HG03103 (cell line): ENCODE measurements at regions not wholly inside any gene's neighbourhood (a gene's known extent, or its start where the extent isn't known, plus 50 kb on each side); places are given as distances from the start of the nearest gene placed in this dataset.

Source experiments
- ATAC-seq: cut with Tn5 transposase; IDR thresholded peaks from one replicate; pipeline ENCODE4 v1.9.1; 2021; ENCODE audit warnings: low read depth; ENCODE audit not compliant: unreplicated experiment

GRCh38 chr3:24899901-24900603, 405.4 kb upstream of the THRB start:
- no peak for ATAC-seq

DNA sequence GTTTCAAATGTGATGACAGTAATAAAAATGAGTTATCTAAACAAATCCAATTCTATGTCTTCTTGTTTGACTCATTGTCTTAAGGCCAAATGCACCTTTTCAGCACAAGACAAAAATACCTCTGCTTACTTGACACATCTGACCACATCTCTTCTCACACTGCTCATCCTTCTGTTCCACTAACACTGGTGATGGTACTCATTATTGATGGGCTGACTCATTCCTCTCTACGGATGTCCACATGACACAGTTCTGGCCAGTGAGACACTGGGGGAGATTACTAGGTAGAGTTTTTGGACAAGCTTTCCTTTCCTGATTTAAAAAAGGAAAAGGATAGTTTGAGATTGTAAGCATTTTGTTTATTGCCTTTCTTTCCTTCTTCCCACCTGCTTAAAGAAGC, 410.6 kb upstream of the THRB start:
- no peak for ATAC-seq

- no peak for ATAC-seq
Measured at GRCh38 chr3:24907106-24907505, 412.5 kb upstream of the THRB start.

DNA sequence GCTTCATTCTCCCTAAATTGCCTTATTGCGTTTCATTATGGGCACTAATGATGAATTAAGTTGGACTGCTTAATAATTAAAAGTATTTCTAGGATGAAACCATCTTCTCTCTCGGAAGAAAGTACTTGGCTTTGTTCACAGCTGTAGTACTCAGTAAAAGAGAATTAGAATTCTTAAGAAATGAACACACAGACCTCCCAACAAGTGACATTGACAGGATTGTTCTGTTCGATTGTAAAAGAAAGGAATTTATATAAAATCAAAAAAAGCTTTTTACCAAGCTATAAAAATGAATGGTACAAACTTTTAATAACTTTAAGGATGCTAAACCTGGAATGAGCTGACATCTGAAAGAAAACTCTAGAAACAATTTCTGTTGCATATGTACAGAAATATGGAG, 416.4 kb upstream of the THRB start:
- no peak for ATAC-seq

DNA sequence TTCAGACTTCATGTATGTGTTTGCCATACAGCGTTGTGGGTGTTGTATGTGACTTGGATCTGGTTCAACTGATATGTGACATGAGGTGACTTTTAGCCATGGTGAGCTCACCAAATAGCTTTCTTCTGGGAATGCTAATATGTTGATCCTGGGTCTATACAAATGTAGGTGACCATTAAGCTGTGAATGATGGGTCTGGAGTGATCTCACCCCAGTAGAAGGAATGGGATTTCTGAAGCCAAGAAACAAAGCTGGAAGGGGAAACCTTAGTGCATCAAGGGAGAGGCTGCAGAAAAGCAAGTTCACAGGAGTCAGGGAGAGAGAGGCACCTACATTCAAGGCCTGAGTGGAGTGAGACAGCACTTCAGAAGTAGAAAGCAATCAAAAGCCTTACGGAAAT, 421.0 kb upstream of the THRB start:
- ATAC-seq, result no peak

DNA sequence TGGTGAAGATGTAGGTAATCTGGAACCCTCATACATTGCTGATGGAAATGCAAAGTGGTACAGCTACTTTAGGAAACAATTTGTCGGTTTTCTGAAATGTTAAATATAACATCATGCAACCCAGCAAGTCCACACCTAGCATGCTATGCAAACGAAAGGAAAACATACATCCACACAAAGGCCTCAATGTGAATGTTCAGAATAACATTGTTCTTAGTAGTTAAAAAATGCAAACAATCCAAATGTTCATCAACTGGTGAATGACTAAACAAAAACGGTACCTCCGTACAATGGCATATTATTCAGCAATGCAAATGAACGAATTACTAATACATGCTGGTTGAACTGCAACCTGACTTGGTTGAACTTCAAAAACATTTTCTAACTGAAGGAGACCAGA, 423.3 kb upstream of the THRB start:
- no peak for ATAC-seq

GRCh38 chr3:24923570-24923969, 428.9 kb upstream of the THRB start:
- no peak for ATAC-seq

- no peak for ATAC-seq
Measured at GRCh38 chr3:24929521-24929920, 434.9 kb upstream of the THRB start.

DNA sequence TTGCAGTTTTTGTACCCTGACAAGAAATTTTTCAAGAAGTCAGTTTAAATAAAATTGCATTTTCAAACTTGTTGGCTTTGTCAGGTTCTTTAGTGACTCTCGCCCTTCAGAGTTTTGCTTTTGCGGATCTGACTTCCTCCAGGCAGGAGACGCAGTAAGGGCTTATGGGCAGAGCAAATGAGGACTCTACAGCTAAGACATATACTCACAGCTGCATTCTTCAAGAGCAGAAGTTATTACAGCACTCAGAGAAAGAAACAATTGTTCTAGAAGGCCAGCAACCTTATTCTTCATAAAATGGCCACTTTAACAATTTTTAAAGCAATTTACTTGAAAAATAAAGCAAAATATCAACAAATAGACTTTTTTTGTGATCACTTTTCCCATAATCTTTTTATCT, 438.8 kb upstream of the THRB start:
- no peak for ATAC-seq

- no peak for ATAC-seq
Measured at GRCh38 chr3:24936574-24936973, 441.9 kb upstream of the THRB start.

- no peak for ATAC-seq
Measured at GRCh38 chr3:24937228-24937627, 442.6 kb upstream of the THRB start.

DNA sequence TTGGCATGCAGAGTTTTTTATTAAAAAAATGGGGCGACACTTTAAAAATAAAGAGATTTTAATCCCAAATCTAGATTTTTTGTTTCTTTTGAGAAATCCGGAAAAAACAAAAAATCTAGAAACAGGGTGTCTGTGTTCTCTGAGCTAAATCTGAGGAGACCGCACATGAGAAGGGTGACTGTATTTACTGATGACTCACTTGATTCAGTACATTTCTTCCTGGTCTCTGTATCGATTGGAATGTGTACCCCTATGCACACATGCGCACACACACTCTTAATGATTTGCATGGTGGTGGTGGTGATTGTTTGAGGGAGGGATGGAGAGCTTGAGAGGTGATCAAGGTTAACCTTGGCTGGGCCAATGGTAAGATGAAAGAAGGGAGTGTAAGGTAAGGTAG, 443.1 kb upstream of the THRB start:
- no peak for ATAC-seq

DNA sequence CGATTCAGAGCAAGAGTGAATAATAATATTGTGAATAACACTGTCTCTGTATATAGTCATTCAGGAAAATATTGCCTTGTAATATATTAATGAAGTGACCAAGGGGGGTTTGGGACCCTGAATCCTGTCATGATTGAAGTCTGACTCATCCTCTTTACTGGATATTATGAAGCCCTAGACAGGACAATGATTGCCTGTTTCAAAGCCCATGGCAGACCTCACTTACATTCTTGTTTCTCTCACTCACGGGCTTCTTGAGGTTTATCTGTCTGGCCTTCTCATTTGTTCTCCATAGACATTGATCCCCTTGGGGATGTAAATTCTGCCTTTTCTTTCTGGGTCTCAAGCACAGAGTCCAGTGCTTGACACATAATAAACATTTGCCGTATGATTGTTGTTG, 449.3 kb upstream of the THRB start:
- no peak for ATAC-seq

DNA sequence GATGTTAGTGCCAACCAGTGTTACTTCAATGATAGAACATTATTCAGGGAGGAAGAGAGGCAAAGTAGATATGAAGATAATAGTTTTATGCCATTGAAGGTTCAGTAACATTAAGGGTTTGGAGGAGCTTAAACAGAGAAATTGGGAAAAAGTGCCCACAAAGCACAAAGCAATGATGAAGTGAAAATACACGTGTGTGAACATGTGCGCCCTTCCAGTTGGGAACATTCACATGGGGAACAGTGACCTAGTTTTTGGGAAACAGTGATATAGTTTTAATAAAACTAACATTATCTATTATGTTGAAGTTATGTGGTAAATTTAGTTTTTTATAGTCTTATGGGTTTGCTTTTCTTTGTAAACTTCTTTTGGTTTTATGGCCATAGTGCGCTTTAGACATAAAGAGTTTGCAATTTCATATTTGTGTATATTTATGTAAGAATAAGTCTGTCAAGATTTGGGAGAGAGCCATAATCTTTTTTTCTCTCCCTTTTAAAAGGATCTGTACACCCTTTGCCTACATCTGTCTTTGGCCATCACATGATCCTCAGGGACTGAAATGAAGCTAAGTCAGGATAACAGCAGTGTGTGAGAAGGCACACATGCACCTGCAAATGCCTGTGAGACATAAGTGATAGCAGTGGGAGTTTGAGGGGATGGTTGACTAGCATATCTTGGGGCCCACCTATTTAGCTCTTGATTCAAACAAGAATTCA, 450.3 kb upstream of the THRB start:
- no peak for ATAC-seq

- no peak for ATAC-seq
Measured at GRCh38 chr3:24945563-24945962, 450.9 kb upstream of the THRB start.

- ATAC-seq, result no peak
Measured at GRCh38 chr3:24947103-24947502, 452.5 kb upstream of the THRB start.

DNA sequence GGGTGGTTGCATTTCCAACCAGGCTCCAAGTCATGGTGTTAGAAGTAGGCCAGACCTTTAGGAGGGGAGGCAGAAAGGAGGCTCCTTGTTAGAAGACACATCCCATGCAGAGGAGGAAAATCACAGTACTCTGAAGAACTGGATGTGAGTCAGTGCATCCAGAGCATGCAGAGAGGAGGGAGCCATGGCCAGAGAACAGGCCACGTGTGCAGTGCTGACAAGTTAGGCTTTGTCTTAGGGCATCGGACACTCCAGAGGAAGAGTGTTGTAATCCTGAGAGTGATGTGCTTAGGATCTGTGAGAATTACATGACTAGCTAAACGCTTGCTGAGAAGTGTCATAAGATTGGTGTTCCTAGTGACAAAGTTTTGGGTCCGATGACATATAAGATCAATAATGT, 456.5 kb upstream of the THRB start:
- no peak for ATAC-seq

- no peak for ATAC-seq
Measured at GRCh38 chr3:24952388-24952787, 457.7 kb upstream of the THRB start.

- no peak for ATAC-seq
Measured at GRCh38 chr3:24953060-24953771, 458.6 kb upstream of the THRB start.

DNA sequence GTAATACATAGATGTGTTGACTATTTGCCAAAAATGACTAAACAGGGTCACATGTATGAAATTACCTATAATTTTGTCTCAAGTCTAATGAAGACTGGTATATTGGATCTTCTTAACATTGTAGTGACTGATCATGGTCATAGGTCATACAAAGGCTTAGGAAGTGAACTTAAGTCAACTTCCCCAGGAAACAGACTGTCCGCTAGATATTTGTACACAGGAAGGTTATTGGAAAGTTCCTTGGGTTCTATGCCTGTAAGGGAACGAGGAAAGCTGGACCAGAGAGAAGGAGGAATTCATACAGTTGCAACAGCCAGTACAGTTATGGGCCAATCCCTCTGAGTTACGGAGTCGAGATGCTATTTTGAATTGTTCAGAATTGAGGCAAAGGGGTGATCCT, 462.0 kb upstream of the THRB start:
- ATAC-seq, result no peak

- ATAC-seq, result no peak
Measured at GRCh38 chr3:24958271-24958670, 463.6 kb upstream of the THRB start.

DNA sequence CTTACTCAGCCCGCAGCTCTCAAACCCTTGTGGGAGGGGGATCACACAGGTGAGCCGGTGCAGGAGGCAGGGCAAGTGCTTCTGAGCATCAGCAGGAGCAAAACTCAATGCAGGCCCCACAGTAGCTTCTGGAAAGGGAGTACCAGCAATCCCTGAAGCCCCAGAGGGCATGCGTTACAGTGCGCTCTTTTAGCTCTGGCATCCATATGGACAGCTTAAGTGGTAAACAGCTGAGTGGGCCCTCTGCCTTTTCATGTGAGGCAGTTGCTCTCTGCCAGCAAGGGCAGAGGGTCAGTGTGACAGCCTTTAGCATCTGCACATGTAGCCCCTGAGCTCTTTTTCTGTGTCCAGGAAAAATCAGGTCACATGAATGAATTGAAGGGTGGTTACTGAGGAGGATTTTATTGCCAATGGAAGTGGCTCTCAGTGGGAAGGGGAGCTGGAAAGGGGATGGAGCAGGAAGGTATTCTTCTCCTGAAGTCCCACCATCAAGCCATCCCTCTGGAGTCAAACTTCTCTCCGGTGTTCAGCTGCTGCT, 464.3 kb upstream of the THRB start:
- no peak for ATAC-seq
